Caco-2 (cell line): ENCODE measurements at regions not wholly inside any gene's neighbourhood (a gene's known extent, or its start where the extent isn't known, plus 50 kb on each side); places are given as distances from the start of the nearest gene placed in this dataset.
A peak's percentile ranks its signal among the peaks of the same experiment; 100 is the strongest.

Experiments
- BruUV-seq: library from RNA; stranded (reverse); fragments of 400-500 nt; replicated peaks from 2 replicates; lab custom pipeline; 2021; lab: Mats Ljungman, UMichigan
- CTCF ChIA-PET: fragments of 300-600 bp; sonication (Branson Sonifier 250); formaldehyde crosslinking; loops from one replicate; lab custom pipeline; 2022; ENCODE audit warnings: antibody characterized with exemption; lab: Charles Lee
- POLR2A ChIA-PET: fragments of 300-600 bp; sonication (Branson Sonifier 250); formaldehyde crosslinking; loops from one replicate; lab custom pipeline; 2022; ENCODE audit warnings: antibody characterized with exemption; lab: Charles Lee
- DNase-seq, 2 experiments: peaks; one replicate each; pipeline versions ENCODE4 v3.0.0 to v3.0.0-alpha.2; 2020 to 2022
- H3K27me3 ChIP-seq: replicated peaks from 2 replicates; pipeline ENCODE4 v1.6.0; 2011; ENCODE audit warnings: low read length; ENCODE audit not compliant: control insufficient read depth, insufficient read depth
- H3K36me3 ChIP-seq: 2 replicates; pipeline ENCODE4 v1.5.1; 2011; ENCODE audit warnings: low read length; ENCODE audit not compliant: control insufficient read depth, insufficient read depth
- H3K4me1 ChIP-seq: fragments of 250-450 bp; sonication (Bioruptor Pico); 2 replicates; pipeline ENCODE4 v1.5.1; 2020; ENCODE audit warnings: mild to moderate bottlenecking
- H3K4me3 ChIP-seq: 2 replicates; pipeline ENCODE4 v1.5.1; 2011; ENCODE audit warnings: low read depth, mild to moderate bottlenecking, control low read depth, low read length
- H3K9me3 ChIP-seq: fragments of 250-450 bp; sonication (Bioruptor Pico); 2 replicates; pipeline ENCODE4 v1.5.1; 2020; ENCODE audit warnings: mild to moderate bottlenecking, moderate library complexity
- H3K27ac Mint-ChIP-seq: one replicate; pipeline ENCODE4 v1.8.0; 2022; ENCODE audit warnings: mixed read lengths; ENCODE audit not compliant: unreplicated experiment
- H3K27me3 Mint-ChIP-seq: one replicate; pipeline ENCODE4 v1.8.0; 2022; ENCODE audit warnings: mixed read lengths; ENCODE audit not compliant: insufficient read depth, unreplicated experiment
- H3K36me3 Mint-ChIP-seq: one replicate; pipeline ENCODE4 v1.8.0; 2022; ENCODE audit warnings: mild to moderate bottlenecking, mixed read lengths; ENCODE audit not compliant: insufficient read depth, unreplicated experiment
- H3K4me1 Mint-ChIP-seq: one replicate; pipeline ENCODE4 v1.8.0; 2022; ENCODE audit warnings: low read depth, mixed read lengths; ENCODE audit not compliant: unreplicated experiment
- H3K4me3 Mint-ChIP-seq: one replicate; pipeline ENCODE4 v1.8.0; 2022; ENCODE audit warnings: mild to moderate bottlenecking, moderate library complexity, mixed read lengths; ENCODE audit not compliant: unreplicated experiment
- H3K9me3 Mint-ChIP-seq: one replicate; pipeline ENCODE4 v1.8.0; 2022; ENCODE audit warnings: mixed read lengths; ENCODE audit not compliant: unreplicated experiment
- intact Hi-C: fragments of 100-400 bp; cut with micrococcal nuclease; formaldehyde crosslinking; loops from one replicate; pipeline ENCODE4 v1.10.0; 2022; ENCODE audit not compliant: unreplicated experiment
- TF ChIP-seq, protein P1 (sequence below), 2 experiments: fragments of 200-600 bp in 1 of 2; IDR thresholded peaks; 1 replicate in 1 of 2; 2 replicates in 1 of 2; pipeline versions ENCODE4 v1.5.1 to v1.8.0; 2011 to 2022; ENCODE audit warnings: antibody characterized with exemption in 1 of 2, control low read depth in 1 of 2, inconsistent platforms in 1 of 2, low read depth in 1 of 2, low read length in 1 of 2, mild to moderate bottlenecking in 1 of 2, moderate library complexity in 1 of 2; ENCODE audit not compliant: insufficient read depth in 1 of 2, severe bottlenecking in 1 of 2, unreplicated experiment in 1 of 2

DNA sequence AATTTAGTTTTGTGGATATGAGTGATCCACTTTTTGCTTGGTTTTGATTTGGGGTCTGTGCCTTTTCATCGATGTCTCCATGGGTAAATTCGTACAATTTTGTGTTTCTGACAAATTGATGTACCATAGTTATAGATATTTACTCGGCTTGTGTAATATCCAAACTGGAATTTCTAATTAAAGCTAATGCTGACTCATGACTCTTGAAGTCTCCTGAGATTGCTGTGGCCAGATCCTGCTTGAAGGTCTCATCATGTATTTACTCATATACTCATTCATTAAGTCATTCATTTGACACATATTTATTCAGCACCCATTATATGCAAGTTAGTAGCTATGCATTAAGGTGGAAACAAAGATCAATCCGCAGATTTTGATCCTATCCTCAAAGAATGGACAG, 423.2 kb downstream of the RWDD3 start:
- H3K4me3 ChIP-seq: no peak overlapping the region
- no peaks in the 10 kb centered on the region for H3K27me3 Mint-ChIP-seq
- peaks cover 8% of the 10 kb centered on the region for H3K36me3 Mint-ChIP-seq
- no peaks in the 10 kb centered on the region for H3K36me3 ChIP-seq
- intact Hi-C loops: no loop called here
- no peak overlapping the region for H3K27ac Mint-ChIP-seq
- no peaks in the 10 kb centered on the region for H3K9me3 ChIP-seq
- CTCF ChIA-PET: no interaction called here
- H3K9me3 Mint-ChIP-seq: peaks cover 17% of the 10 kb centered on the region
- no peak overlapping the region for H3K4me3 Mint-ChIP-seq
- no TSS peak for BruUV-seq
- peaks cover 9% of the 10 kb centered on the region for H3K4me1 Mint-ChIP-seq
- TF ChIP-seq, protein P1, sequence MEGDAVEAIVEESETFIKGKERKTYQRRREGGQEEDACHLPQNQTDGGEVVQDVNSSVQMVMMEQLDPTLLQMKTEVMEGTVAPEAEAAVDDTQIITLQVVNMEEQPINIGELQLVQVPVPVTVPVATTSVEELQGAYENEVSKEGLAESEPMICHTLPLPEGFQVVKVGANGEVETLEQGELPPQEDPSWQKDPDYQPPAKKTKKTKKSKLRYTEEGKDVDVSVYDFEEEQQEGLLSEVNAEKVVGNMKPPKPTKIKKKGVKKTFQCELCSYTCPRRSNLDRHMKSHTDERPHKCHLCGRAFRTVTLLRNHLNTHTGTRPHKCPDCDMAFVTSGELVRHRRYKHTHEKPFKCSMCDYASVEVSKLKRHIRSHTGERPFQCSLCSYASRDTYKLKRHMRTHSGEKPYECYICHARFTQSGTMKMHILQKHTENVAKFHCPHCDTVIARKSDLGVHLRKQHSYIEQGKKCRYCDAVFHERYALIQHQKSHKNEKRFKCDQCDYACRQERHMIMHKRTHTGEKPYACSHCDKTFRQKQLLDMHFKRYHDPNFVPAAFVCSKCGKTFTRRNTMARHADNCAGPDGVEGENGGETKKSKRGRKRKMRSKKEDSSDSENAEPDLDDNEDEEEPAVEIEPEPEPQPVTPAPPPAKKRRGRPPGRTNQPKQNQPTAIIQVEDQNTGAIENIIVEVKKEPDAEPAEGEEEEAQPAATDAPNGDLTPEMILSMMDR (IDR thresholded peaks at IDR 0.05; ENCODE audit: insufficient read depth in 1 of 2, low read depth in 1 of 2, low read length in 1 of 2, severe bottlenecking in 1 of 2, unreplicated experiment in 1 of 2): no peak
- H3K4me1 ChIP-seq: peaks cover 23% of the 10 kb centered on the region
- POLR2A ChIA-PET: no interaction called here
- DNase-seq: no peak
- H3K27me3 ChIP-seq: no peaks in the 10 kb centered on the region

DNA sequence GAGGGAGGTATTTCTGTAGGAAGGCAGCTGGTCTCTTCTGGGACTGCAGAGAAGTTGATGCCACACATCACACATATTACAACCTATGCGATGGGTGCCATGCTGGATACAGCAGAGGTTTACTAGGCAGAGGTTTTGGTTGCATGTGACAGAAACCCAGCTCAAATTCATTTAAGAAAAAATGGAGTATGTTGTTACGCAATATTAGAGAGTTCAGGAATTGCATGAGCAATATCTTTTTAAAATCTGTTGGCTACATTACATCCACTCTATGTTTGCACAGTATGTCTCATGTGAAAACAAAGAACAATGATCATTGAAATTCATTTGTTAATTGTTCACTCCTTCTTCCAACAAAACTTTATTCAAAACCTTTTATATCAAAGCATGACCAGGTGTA, 425.2 kb downstream of the RWDD3 start:
- TF ChIP-seq, protein P1 (IDR thresholded peaks at IDR 0.05; ENCODE audit: insufficient read depth in 1 of 2, low read depth in 1 of 2, low read length in 1 of 2, severe bottlenecking in 1 of 2, unreplicated experiment in 1 of 2): no peak
- Mint-ChIP-seq H3K4me1 (peaks cover 9% of the 10 kb centered on the region), H3K27me3 (no peaks in the 10 kb centered on the region), H3K4me3 (peak overlapping the region; percentile 15), H3K36me3 (peaks cover 8% of the 10 kb centered on the region), H3K9me3 (peaks cover 17% of the 10 kb centered on the region), H3K27ac (peak overlapping the region; percentile 67)
- Histone ChIP-seq H3K4me3 (no peak overlapping the region), H3K9me3 (no peaks in the 10 kb centered on the region), H3K4me1 (peaks cover 23% of the 10 kb centered on the region), H3K27me3 (no peaks in the 10 kb centered on the region), H3K36me3 (no peaks in the 10 kb centered on the region)
- no peak for DNase-seq
- ChIA-PET POLR2A (interaction anchor here (1.0 kb wide), 1 partner anchor 72 kb away, joined by 3 read pairs; no protein-coding TSS in a partner anchor), CTCF (interaction anchor here (0.6 kb wide), 1 partner anchor 129 kb away, joined by 3 read pairs; no protein-coding TSS in a partner anchor)
- BruUV-seq: no TSS peak
- intact Hi-C loops: no loop called here

DNA sequence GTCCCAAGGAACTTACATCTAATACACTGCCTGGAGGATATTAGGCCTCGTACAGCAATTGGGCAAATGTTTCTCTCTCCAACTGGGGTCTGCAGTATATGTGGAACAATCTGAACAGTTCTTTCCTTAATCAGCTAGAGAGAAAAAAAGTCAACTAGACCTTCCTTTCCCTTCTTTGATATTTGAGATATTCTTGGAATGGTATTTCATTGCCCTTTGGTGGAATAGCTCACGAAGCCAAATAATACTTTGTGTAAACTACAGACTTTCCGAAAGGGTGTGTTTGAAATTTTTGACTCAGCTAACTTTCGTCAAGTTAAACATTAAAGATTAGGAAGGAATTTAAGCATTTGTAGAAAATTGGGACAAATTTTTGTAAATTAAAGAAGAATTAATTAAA, 425.6 kb downstream of the RWDD3 start:
- H3K4me3 Mint-ChIP-seq: no peak overlapping the region
- no peaks in the 10 kb centered on the region for H3K27me3 Mint-ChIP-seq
- ChIA-PET POLR2A (interaction anchor here (1.0 kb wide), 1 partner anchor 71 kb away, joined by 3 read pairs; no protein-coding TSS in a partner anchor), CTCF (no interaction called here)
- peaks cover 17% of the 10 kb centered on the region for H3K9me3 Mint-ChIP-seq
- BruUV-seq: no TSS peak
- peak overlapping the region; percentile 59 for H3K27ac Mint-ChIP-seq
- Histone ChIP-seq H3K4me1 (peaks cover 23% of the 10 kb centered on the region), H3K36me3 (no peaks in the 10 kb centered on the region), H3K9me3 (no peaks in the 10 kb centered on the region), H3K4me3 (no peak overlapping the region), H3K27me3 (no peaks in the 10 kb centered on the region)
- TF ChIP-seq, protein P1 (IDR thresholded peaks at IDR 0.05; ENCODE audit: insufficient read depth in 1 of 2, low read depth in 1 of 2, low read length in 1 of 2, severe bottlenecking in 1 of 2, unreplicated experiment in 1 of 2): no peak
- peak in 1 of 2 experiments; percentile 5 for DNase-seq
- peaks cover 8% of the 10 kb centered on the region for H3K36me3 Mint-ChIP-seq
- intact Hi-C loops: no loop called here
- H3K4me1 Mint-ChIP-seq: peaks cover 9% of the 10 kb centered on the region
